ENCODE measurements at regions not wholly inside any gene's neighbourhood (a gene's known extent, or its start where the extent isn't known, plus 50 kb on each side); places are given as distances from the start of the nearest gene placed in this dataset.

GRCh38 chr2:56088411-56088810, 95.4 kb upstream of the CCDC85A start:
- H3K4me3 ChIP-seq (ENCODE audit: low read depth, low read length): no peak overlapping the region
- TF ChIP-seq CTCF (IDR thresholded peaks at IDR 0.05; ENCODE audit: borderline replicate concordance, insufficient read depth, low read depth, low read length): no peak

DNA sequence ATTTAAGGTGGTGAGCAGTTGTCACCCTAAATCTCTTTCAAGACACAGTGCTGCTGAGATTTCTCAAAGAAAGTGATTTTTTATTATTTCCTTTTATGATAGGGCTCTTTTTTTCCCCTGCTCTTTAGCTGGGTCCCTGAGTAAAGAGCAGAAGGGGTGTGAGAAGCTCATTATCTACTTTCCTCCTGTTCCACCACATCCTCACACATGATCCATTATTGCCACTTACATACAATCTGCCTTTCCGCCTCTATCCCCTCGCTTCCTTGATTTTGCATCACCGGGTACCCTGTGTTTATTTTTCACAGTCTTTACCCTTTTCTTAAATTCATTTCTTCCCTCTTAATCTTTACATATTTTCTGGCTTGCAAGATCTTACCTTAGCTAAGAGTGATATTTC, 93.9 kb upstream of the CCDC85A start:
- no peak overlapping the region for H3K4me3 ChIP-seq (ENCODE audit: low read depth, low read length)
- no peak for TF ChIP-seq CTCF (IDR thresholded peaks at IDR 0.05; ENCODE audit: borderline replicate concordance, insufficient read depth, low read depth, low read length)

DNA sequence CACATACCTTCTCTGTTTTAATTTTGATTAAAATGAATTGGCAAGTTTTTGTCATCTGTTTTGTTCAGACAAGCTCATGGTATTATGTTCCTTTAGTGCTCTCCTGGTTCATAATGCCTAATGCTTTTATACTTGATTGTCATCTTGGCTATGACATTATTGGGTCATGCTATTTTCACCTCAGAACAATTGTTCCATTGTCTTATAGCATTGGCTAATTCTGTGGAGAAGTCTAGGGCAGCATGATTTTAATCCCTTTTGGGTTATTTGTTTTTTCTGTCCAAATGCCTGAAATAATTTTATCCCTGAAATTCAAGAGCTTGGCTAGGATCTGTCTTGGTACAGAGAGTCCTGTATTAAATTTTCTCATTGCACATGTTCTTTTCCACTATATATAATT, 83.8 kb upstream of the CCDC85A start:
- no peak overlapping the region for H3K4me3 ChIP-seq (ENCODE audit: low read depth, low read length)
- TF ChIP-seq CTCF (IDR thresholded peaks at IDR 0.05; ENCODE audit: borderline replicate concordance, insufficient read depth, low read depth, low read length): no peak

DNA sequence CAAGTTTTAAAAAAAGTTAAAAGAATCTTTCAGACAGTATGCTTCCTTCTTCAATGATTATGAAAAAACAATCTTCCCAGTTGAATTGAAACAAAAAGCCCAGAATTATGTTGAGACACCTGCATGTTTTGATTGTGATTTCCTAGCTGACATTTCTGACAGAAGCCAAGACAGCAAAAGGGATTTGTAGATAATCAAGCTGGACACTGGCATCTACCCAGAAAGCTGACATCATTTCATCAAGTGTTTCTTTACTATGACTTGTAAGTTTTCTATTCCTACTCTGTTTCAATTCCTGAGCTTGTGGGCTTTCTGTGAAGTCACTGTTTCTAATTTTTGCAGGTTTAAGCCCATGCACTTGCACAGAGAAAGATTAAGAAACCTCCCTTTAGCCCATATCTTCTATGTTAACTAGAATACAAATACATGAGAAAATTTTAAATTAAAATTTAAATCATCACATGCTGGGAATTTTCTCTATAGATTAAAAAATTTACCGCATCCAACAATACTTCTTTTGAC, 82.9 kb upstream of the CCDC85A start:
- H3K4me3 ChIP-seq (ENCODE audit: low read depth, low read length): no peak overlapping the region
- no peak for TF ChIP-seq CTCF (IDR thresholded peaks at IDR 0.05; ENCODE audit: borderline replicate concordance, insufficient read depth, low read depth, low read length)

- TF ChIP-seq CTCF (IDR thresholded peaks at IDR 0.05; ENCODE audit: borderline replicate concordance, insufficient read depth, low read depth, low read length): no peak
Measured at GRCh38 chr2:56102098-56102497, 81.7 kb upstream of the CCDC85A start.

DNA sequence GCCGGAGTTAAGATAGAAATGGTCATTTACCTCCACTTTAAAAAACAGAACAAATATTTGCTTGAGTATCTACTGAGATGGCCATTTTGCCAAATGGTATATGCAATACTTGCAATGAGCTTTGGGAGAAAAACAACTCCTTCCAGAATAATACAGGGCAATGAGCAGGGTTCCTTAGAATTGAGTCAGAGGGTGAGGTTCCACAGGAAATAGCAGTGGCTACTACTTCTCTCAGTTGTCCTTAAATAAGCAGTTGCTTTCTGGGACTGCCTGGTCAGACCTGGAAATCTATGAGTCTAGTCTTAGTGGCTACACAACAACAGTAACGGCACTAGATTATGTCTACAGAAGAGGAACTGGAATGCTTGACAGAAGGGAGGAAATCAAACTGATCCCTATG, 80.9 kb upstream of the CCDC85A start:
- TF ChIP-seq CTCF (IDR thresholded peaks at IDR 0.05; ENCODE audit: borderline replicate concordance, insufficient read depth, low read depth, low read length): no peak

More at GRCh38 chr2:56102098-56102497, 81.7 kb upstream of the CCDC85A start:
- no peak overlapping the region for H3K4me3 ChIP-seq (ENCODE audit: low read depth, low read length)

GRCh38 chr2:56104962-56105361, 78.8 kb upstream of the CCDC85A start:
- no peak overlapping the region for H3K4me3 ChIP-seq (ENCODE audit: low read depth, low read length)
- TF ChIP-seq CTCF (IDR thresholded peaks at IDR 0.05; ENCODE audit: borderline replicate concordance, insufficient read depth, low read depth, low read length): no peak

More for the DNA sequence above, 80.9 kb upstream of the CCDC85A start:
- no peak overlapping the region for H3K4me3 ChIP-seq (ENCODE audit: low read depth, low read length)

Data from GM12875 (cell line).